NCI-H2227 (cell line): ENCODE measurements at regions not wholly inside any gene's neighbourhood (a gene's known extent, or its start where the extent isn't known, plus 50 kb on each side); places are given as distances from the start of the nearest gene placed in this dataset.

ENCODE experiments used
- DNase-seq: peaks from one replicate; lab custom pipeline; 2025; ENCODE audit not compliant: unreplicated experiment; lab: John Stamatoyannopoulos, UW

DNA sequence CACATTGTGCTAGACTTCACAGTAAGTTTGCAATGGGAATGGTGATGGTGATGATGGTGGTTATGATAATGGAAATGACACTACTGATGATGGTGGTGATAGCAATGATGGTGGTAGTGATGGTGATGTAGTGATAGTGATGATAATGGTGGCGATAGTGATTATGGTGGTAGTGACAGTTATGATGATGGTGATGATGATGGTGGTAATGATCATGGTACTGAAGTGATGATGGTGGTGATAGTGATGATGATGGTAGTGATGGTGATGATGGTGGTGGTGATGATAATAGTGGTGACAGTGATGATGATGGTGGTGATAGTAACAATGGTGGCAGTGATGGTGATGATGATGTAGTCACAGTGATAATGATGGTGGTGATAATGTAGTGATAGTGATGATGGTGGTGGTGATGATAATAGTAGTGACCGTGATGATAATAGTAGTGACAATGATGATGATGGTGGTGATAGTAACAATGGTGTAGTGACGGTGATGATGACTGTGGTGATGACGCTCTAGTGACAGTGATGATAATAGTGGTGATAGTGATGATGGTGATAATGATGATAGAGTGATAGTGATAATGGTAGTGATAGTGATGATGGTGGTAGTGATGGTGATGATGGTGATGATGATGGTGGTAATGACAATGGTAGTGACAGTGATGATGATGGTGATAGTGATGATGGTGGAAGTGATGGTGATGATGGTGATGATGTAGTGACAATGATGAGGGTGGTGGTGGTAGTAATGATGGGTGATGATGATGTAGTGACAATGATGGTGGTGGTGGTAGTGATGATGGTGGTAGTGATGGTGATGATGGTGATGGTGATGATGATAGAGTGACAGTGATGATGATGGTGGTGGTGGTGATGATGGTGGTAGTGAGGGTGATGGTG, 222.9 kb upstream of the PWP1 start:
- DNase-seq, result no peak

DNA sequence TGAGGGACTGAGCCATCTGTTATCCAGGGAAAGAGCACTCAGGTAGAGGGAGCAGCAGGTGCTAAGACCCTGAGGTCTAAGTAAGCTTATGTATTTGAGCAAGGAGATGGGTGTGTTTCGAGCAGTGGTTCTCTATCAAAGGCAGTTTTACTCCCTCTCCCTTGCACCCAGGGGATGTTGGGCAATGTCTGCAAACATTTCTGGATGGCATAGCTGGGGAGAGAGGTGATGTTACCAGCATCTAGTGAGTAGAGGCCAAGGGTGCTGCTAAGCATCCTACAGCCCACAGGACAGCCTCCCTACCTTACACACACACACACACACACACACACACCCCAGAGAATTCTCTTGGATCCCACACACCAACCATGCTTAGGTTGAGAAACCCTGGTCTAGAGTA, 221.0 kb upstream of the PWP1 start:
- DNase-seq, result no peak

DNA sequence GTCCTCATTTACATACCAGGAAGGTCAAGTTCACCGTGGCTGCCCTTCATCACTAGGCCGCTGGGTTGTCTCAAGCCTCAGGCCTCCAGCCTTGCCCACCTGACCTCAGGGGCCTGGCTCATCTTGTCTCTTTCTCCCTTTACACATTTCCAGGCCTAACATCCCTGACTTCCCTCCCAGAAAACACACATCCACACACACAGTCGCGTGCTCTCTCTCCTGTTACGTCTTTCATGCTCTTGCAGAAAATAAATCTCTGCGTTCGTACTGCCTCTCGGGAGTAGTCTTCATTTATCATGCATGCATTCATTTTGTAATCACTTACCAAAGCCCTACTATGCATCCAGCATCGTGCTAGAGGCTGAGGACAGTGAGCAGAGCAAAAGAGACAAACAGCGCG, 220.0 kb upstream of the PWP1 start:
- DNase-seq, result no peak

DNA sequence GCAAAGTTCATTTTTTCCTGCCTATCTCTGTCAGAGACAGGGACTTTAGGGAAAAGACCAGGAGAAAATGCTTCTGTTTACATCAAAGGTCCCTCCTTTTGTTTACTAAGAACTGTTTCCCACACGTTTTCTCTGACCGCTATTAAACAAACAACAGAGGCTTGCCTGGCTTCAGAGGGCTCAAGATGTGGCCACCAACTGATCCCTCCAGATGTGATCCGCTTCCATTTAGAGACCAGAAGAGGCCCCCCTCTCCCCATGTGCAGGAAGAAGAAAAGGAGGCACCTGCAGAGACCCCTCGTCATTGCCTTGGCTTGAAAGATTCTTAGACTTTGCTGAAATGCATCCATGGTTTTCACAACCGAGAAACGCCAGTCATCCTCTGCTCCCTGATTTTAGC, 217.9 kb upstream of the PWP1 start:
- peak; percentile 26 for DNase-seq

DNA sequence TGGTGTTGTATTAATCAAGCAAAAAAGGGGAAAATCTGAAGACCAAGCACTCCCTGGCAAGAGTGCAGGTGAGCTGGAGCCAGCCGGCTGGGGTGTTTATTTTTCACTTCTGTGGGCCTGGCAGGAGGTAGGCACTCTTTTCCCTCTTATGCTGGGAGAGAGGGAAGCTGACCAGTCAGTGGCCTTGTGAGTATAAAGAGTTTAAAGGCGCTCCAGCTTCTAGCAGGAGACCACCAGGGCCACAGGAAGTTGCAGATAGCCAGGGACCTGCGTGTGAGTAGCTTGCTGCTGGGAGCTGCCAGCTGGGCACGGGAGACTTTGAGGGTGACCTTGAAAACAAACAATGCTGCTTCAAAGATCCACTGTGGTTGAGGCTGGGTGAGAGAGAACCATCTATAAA, 217.4 kb upstream of the PWP1 start:
- DNase-seq, result no peak

DNA sequence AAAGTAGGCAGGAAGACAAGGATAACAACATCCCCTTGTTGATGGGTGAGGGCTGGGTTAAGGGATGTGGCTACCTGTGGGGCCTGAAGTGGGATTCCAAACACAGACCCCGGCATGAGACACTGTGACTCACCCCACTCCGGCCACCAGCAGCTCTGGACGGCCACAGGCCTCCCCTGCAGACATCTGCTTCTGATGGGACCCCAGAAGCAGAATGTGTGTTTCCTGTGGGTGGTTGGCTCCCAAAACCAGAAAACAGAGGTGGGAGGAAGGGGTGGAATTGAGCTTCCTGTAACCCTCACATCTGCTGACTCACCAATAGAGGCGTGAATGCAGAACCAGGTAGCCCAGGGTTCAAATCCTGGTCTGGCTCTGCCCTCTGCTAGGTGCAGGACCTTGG, 216.6 kb upstream of the PWP1 start:
- DNase-seq, result no peak

DNA sequence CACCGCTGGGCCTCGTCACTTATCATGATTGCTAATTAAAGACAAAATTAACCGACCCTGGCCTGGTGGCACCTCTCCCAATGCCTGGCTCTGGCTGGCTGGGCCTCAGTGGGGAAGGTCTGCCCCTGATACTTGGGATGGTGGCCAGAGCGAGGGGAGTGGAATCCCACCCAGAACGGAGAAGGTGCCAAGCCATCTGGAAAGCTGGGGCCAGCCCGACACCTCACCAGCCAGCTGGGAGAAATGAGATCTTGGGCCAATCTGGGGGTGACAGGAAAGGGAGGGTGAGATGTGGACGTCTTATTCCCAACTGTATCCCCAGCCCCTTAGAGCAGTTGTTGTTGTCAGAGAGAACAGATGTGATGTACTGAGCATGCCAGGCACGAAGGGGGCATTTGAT, 215.0 kb upstream of the PWP1 start:
- no peak for DNase-seq

DNA sequence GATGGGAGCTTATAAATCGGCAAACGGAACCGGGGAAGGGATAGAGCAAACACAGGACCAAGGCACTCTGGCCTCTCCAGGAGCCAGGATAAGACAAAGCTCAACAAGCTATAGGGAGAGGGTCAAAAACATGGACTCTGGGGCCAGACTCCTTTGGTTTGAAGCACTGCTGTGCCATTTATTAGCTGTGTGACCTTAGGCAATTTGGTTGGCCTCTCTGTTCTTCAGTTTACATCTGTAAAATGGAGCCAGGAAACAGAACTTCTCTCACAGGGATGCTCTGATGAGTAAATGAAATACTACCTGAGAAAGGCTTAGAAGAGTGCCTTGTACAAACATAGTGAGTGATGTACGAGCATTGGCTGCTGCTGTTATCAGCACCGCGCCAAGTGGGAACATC, 213.3 kb upstream of the PWP1 start:
- DNase-seq, result no peak

DNA sequence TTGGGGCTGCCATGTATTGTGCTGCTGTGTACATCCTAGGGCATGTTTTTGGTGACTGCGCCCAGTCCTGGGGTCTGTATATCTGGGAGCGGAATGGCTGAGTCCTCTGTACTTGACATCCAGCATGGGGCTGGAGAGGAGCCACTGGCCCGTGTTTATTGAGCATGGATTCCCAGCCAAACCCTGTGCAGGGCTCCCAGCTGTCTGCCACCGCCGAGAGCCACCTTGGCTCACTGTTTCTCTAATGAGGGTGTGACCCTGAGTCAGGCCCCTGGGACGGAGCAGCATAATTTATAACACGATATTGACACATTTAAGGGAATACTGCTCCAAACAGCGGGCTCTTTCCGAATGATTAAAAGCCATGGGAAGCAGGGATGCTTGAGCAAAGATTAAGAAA, 211.5 kb upstream of the PWP1 start:
- no peak for DNase-seq

DNA sequence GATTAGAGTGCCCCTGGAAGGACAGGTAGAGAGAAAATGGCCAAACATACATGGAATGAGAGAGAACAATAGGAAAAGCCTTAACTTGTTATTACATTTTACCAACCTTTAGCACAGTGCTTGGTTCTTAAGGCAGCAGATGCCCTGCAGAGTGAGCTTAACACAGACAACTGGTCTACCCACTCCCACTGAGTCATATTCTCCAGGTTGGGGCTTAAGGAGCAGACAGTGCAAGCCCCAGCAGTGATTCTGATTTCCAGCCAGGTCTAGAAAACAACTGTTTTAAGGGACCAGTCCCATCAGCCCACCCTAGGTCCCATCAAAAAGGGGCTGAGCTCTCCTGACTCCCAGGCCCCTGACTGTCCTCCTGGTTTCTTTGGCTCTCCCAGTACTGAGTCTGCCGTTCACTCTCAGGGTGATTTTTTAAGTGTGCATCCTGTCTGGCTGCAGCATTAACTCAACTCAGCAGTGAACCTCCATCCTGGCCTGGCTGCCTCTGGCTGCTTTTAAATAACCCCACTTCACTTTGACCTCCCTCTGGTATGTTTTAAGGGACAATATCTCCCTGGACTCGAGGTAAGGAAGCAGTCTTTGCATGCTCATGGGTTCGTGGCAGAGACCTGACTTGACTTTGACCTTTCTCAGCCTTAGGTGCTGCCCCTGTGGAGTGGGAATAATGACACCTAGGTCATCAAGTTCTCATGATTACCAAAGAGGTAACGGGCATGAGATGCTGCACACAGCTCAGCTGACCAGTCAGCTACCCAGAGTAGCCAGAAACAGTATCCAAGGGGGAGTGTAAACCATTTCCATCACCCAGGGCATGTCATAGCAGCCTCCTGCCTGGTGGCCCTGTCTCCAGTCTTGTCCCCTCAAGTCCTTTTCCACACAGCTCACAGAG, 210.7 kb upstream of the PWP1 start:
- no peak for DNase-seq

DNA sequence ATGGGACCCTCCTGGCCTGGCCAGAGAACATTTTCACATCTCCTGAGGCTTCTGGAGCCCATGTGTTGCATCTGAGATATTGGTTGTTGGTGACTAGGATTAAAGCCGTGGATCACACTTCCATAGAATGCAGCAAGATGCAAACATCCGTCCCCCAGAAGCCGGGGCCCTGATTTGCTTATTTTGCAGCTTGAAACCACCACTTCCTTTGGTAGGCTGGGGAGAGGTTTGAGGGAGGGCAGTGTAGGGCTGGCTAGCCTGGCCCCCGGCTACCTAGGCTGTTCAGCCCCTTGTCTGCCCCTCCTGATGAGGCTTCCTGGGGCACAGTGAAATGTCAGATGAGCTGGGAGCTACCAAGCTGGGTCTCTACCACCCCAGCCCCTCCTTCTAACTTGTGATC, 209.7 kb upstream of the PWP1 start:
- no peak for DNase-seq

DNA sequence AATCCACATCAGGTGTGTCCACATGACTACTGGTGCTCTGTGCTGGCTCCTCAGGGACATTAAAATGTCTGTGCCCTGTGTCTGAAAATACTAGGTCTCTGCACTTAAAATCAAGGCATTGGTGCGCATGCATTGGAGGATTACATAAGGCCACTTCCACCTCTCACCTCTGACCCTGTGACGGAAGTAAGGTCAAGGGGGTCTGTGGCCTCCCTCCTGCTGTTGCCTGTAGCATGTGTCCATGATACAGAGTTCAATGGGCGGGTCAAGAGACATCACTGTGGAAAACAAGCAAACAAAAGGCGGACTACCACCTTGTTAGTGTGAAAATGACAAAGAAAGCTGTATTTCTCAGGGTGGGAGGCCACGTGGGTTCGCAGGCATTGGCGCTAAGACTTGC, 208.6 kb upstream of the PWP1 start:
- no peak for DNase-seq

DNA sequence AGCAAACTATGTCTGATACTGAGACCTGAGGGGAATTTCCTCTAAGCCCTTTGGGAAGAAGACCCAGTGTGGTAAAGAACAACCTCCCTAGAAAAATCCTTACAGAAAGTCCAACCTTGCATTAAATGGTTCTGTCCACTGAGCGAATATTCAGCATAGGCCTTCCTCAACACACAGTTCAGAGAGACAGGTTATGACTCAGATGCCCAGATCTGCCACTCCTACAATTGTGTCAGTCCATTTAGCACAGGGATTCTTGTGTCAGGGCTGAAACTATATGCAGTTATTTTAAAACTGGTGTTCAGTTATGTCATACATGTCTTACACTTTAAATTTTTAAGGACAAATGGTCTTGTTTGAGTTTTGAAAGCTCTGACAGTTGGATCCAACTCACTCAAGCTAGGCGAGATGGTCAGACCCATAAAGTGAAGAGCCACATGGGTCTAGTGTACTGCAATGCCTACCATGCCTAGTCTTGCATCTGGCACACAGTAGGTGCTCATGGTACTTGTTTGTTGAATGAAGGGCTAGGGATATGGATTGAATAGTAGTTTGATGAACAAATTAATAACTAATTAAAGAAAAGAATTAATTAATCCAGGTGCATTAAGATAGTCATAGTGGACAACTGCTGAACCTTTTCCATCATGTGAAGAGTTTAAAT, 207.5 kb upstream of the PWP1 start:
- no peak for DNase-seq

DNA sequence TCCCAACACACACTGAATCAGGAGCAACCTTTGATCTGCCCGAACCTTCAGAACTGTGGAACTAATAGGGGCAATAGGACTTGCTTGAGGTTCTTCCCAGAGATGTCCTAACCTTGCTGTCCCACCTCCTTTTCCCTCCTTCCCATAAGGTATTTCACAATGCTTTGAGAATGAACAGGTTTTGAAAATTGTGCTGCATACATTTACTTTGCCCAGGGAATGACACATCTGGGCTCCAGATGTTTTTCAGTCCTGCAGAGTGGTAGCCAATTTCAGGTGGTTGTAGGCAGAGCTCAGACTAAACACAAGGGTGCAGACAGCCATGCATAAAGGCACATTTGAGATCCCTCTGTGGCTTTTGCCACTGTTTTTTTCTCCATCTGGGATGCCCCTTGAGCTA, 206.7 kb upstream of the PWP1 start:
- no peak for DNase-seq

DNA sequence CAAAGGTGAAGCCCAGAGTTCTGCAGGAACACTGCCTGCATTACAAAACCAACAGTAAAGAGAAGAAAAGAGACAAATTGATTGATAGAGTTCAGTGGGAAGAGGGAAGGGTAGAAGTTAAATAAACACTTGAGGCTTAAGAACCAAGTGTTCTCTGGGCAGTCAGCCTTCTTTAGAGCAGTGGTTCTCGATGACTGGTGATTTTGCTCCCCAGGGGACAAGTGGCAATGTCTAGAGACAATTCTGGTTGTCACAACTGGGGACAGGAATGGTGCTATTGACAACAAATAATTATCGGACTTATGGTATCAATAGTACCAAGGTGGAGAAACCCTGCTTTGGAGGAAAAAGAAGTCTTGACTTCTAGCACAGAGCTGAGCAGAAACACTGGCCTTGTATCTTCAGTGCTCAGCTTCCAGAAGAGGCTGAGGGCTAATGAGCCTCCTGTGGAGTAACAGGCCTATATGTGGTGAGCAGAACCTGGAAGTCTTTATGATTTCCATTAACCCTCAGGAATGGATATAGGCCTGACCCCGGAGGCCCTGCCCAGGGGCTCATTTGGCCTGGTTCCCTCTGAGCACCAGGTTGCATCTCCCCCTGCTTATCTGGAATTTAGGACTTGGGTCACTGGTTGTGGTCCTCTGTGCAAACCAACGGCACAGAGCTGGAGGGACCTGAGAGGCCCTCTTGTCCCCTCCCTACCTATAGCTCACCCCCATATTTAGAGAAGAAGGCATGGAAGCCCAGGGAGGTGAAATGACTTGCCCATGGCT, 204.6 kb upstream of the PWP1 start:
- DNase-seq, result no peak

DNA sequence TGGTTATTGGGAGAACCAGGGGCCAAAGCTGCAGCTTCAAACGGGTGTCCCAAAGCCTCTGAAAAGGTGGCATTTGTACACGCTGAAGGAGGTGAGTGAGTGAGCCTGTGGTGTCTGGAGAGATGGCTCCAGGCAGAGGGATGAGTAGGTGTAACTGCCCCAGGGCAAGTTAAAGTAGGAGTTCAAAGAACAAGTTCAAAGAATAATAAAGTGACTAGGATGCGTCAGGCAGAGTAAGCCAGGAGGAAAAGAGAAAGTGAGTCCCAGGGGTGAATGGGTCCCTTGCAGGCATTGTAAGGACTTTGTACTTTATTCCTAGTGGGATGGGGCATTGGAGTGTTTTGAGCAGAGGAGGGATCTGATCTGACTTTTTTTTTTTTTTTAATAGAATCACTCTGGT, 201.4 kb upstream of the PWP1 start:
- no peak for DNase-seq

DNA sequence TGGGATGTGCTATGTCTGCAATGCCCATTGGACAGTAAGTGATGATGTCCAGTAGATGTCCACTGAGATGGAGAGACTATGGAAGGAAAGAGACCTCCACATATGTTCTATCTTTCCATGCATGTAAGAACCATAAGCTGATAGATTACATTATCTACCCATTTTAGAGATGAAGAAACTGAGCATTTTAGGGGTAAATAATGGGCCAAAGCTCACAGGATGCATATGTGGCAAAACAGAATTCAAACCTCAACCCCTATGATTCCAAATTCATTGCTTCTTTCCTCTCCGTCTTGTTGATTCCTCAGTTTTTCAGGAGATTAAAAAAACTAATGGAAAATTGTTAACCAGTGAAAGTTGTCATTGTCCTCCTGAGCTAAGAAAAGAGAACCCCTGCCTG, 200.7 kb upstream of the PWP1 start:
- DNase-seq, result no peak

DNA sequence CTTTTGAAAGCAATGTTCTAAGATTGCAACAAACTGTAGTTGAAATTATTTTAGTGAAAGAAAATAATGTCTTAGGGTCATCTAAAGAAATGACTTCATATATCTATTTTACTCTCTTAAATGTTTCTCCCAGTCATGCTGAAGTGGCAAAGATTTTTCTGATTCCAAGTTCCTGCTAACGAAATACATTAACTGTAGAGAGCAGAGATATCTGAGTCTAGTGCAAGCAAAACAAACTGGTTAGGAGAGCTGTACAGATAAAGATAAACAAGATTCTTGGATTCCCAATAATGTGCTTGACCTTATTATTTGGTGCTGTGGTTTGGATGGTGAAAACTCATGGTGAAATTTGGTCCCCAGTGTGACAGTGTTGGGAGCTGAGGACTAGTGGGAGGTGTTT, 199.9 kb upstream of the PWP1 start:
- DNase-seq, result no peak

DNA sequence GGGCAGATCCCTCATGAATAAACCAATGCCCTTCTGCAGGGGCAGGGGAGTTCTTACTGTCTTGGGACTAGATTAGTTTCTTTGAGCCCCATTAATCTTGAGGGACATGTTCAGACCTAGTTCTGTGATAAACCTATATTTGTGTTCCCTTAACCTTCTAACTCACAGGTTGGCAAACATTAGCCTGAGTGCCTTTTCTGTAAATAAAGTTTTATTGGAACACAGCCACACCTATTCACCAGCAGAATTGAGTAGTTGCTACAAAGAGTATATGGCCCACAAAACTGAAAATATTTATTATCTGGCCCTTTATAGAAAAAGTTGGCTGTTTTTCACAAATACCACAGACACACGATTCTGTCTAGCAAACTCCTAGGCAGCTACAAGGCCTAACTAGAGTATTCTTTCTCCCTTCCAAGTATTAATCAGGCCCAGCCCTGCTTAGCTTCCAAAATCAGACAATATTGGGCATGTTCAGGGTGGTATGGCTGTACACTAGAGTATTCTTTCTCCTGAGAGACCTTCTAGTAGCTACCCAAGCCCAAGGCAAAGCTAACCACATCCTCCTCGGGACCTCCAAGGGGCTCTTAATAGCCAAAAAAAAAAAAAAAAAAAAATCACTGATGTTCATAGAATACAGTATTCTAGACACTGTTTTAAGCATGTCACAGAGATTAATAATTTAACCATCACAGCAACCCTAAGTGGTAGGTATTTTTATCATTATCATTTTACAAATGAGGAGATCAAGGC, 199.3 kb upstream of the PWP1 start:
- DNase-seq, result no peak

DNA sequence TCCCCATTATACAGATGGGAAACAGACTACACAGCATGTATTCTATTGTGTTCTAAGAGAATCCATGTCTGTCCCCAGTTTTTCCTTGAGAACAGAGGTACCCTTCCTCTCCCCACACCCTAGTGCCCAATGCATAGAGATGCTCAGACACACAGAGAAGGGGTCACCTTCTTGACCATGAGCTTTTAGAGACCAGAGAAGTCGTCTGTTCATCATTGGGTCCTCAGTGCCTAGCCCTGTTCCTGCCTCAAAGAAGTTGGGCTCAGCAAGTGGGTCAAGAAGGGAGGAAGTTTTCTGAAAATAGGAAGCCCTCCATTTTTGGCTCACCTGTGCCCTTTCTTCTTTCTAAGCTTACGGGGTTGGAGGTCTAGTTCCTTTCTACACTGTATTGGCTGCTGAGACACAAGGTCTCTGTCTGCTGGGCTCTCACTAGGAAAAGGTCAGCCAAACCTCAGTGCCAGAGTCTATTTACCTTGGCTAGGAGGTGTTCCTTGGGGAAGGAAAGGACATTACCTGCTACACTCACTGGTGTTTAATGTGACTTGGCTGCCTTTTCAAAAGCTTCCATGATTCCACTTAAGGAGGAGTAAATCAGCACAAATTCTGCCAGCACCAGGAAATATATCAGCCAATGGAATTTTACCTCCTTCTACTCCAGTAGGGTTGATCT, 198.5 kb upstream of the PWP1 start:
- no peak for DNase-seq
